ENCODE measurements at regions not wholly inside any gene's neighbourhood (a gene's known extent, or its start where the extent isn't known, plus 50 kb on each side); places are given as distances from the start of the nearest gene placed in this dataset.
"Not testable (repeated sequence)": the region's sequence is repeated elsewhere in the genome, so short reads cannot be mapped to it uniquely, and the experiment has no call there.

DNA sequence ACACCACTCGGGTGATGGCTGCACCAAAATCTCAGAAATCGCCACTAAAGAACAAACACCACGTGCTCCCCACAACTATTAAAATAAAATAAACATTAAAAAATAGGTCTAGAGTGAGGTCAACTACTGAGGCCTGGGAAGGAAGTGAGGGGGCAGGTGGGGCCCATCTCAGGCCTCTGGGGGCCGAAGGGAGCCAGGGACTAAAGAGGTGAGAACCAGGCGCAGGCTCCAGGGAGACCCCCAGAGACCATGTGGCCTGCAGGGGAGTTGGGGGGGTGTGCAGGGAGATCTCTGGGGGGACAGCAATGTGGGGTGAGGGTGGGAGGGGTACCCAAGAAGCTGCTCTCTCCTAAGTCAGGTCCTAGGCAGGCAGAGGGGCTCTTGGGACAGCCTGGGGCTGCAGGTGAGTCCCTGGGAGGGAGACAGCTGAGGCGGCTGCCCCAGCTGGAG is 111.3 kb upstream of the SMURF2 start:
- no peak for DNase-seq (ENCODE audit: low read depth in 1 of 2, low spot score in 1 of 2)

DNA sequence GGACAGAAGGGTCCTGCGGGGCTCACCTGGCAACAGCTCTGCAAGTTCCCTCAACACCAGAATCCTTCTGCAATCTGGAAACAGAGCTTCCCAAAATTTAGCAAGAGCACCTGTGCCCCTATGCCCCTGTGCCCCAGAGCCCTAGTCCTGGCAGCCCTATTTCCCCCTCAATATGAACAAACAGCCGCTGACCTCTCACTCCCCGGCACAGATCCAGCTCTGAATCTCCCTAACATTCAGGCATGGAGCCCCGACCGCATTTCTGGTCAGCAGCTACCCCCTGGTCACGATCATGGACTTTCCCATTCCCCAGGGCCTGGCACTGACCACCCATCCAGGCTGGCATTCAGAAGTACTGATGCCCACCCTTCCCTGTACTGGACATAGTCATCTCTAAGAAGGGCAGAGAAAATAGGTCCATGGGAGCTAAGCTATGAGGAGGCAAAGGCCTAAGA is 110.8 kb upstream of the SMURF2 start:
- DNase-seq (ENCODE audit: low read depth in 1 of 2, low spot score in 1 of 2) = no peak

DNA sequence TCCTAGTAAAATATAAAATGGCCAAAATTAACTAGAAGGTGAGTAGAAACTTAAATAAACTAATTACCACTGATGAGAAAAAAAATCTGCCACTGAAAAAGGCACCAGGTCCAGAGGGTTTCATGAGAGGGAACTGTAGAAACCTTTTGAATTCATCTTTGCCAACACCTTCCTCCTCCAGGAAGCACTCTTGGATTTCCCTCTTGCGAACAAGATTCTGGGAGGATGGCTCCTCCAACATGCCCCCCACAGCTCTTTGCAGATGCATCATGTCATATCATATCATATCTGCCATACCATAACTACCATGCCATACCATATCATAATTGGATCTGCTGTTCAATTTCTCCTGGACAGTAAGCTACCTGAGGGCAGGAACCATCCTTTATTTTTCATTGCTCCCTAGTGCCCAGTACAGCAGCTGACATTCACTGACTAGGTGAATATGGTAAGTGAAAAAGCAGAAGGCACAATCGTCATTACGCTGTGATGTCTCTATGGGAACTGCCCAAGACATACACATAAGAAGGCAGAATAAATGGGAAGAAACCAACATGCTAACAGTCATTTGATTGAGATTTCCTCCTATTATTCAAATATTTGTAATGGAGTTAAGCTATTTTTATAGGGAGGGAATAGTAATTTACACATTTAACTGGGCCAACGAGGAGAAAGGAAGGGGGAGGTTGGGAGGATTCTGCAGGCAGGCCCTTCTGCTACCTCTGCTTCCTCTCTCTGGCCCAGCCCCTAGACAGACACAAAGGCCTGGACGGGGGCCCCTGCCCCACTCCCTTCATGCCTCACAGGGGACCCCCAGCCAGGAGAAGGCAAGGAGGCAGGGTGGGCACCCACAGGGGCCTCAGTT is 110.1 kb upstream of the SMURF2 start:
- DNase-seq (ENCODE audit: low read depth in 1 of 2, low spot score in 1 of 2) = no peak

DNA sequence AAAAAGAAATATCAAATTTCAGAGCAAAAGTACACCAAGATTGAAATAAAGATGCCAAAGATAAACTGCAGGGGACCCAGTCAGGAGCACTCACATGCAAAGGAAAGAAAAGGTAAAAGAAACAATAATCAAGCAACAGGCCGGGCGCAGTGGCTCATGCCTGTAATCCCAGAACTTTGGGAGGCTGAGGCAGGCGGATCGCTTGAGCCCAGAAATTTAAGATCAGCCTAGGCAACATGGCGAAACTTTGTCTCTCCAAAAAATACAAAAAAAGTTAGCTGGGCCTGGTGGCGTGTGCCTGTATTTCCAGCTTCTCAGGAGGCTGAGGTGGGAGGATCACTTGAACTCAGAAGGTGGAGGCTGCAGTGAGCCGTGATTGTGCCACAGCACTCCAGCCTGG is 107.6 kb upstream of the SMURF2 start:
- no peak for DNase-seq (ENCODE audit: low read depth in 1 of 2, low spot score in 1 of 2)

DNA sequence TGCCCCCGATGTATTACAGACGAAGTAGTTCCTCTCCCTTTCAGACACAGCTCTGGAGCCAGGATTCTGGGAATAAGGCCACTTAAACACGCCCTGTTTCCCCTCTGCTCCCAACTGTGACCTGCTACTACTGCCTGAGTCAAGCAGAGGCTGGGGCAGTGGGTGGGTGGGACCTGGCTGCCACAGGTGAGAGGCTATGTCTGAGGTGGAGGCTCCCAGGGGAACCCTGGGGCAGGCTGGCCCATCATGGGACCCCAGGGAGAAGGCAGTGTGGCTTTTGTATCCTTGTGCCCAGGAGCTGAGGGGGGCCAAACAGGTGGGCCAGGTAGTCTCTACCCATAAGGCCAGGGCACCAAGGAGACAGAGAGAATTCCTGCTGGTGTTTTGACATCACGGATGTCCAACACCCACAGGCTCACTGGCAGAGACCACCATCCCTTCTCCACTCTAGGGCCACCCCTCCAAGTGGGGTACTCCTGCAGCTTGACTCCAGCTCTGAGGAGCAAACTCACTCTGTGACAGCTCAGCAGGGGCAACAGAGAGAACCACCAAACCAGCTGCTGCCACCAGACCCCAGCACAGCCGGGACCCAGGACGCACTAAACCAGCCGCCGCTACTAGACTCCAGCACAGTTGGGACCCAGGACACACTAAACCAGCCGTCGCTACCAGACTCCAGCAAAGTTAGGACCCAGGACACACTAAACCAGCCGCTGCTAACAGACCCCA is 105.3 kb upstream of the SMURF2 start:
- no peak for DNase-seq (ENCODE audit: low read depth in 1 of 2, low spot score in 1 of 2)

DNA sequence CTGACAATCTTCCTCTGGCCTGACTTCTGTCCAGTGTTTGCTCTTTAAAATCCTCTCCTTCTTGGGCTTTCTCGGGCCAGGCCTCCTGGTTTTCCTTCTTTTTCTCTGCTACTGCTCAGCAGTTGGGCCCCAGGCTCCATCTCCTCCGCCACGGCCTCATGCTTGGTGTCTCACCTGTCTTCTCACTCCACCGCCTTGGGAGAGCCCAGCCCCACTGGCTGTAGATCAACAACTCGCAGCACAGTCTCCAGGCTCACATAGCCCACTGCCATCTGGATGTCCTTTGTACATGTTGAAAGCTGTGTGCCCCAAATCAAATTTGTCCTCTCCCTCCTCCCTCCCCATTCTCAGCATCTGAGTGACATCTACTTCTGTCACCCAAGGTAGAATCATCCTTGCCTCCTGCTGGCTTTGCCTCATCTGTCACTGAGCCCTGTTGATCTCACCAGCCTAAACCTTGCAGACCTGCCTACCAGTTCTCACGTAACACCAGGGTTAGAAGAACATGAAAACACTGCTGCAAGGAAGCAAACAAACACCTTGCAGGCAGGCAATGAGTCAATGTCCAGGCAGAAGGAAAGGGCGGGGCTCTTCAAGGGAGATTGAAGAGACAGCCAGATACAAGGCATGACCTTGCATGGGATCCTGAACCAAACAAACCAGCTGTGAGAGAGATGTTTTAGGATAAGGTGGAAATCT is 103.2 kb upstream of the SMURF2 start:
- DNase-seq (ENCODE audit: low read depth in 1 of 2, low spot score in 1 of 2) = no peak

DNA sequence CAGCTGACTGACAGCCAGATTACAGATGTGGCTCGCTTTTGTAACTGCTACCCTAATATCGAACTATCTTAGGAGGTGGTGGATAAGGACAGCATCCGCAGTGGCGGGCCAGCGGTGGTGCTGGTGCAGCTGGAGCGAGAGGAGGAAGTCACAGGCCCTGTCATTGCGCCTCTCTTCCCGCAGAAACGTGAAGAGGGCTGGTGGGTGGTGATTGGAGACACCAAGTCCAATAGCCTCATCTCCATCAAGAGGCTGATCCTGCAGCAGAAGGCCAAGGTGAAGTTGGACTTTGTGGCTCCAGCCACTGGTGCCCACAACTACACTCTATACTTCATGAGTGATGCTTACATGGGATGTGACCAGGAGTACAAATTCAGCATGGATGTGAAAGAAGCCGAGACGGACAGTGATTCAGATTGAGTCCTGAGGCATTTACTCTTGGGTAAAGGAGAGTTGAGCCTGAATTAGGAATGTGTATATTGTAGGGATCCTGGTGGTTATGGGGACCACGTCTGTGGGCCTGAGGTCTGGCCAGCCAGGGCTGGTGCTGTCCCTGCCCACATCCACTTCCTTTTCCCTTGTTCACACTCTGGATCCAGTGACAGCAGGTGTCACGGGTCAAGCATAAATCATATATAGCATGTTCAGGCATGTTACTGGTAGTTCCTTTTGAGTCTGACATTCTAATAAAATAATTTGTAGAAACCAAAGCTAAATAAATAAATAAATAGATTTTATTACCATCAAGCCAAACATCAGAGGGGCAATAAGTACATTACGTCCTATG is 89.0 kb upstream of the SMURF2 start:
- no peak for DNase-seq (ENCODE audit: low read depth in 1 of 2, low spot score in 1 of 2)

DNA sequence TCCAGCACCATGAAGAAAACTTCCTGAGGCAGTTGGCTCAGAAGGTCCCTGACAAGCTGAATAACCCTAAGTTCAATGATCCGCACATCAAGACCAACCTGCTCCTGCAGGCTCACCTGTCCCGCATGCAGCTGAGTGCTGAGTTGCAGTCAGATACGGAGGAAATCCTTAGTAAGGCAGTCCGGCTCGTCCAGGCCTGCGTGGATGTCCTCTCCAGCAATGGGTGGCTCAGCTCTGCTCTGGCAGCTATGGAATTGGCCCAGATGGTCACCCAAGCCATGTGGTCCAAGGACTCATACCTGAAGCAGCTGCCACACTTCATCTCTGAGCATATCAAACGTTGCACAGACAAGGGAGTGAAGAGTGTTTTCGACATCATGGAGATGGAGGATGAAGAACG is 88.4 kb upstream of the SMURF2 start:
- no peak for DNase-seq (ENCODE audit: low read depth in 1 of 2, low spot score in 1 of 2)

DNA sequence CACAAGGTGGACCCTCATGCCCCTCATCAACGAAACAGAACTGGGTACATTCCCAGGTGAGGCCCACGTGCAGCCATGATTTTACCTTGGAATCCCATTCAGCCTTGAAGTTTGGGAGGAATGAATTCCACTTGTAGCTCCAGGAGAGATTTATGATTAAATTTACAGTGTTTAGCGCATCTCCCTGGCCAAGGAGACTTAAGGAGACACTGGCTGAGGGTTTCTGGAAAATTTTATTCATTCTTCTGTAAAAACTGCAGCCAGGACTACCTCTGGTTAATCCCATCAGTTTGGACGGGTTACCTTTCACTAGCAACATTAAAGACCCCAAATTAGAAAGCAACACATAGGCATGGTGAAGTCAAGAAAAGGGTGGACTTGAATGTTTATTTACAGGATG is 87.2 kb upstream of the SMURF2 start:
- DNase-seq (ENCODE audit: low read depth in 1 of 2, low spot score in 1 of 2) = no peak

DNA sequence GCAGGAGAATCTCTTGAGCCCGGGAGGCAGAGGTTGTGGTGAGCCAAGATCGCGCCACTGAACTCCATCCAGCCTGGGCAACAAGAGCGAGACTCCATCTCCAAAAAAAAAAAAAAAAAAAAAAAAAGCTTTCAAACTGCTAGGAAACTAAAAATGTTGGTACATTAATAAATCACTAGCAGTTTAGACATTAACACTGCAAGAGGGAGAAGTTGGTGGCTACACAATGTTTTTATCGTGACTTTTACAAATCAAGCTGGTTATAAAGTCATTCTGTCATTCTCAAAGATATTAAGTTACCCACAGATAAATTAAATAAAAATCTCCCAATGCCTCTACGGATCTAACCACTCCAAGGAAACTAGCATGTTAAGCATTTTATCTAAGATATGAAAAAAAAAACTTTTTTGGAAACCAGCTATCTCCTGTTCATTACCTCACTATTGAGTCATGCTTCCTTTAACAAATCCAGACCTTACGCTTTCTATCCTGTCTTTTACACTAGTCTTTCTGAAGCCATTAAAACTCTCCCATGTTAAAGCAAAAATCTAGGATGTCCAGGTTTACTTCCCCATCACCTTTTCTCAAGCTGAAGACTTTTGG is 85.9 kb upstream of the SMURF2 start:
- DNase-seq (ENCODE audit: low read depth in 1 of 2, low spot score in 1 of 2) = no peak

DNA sequence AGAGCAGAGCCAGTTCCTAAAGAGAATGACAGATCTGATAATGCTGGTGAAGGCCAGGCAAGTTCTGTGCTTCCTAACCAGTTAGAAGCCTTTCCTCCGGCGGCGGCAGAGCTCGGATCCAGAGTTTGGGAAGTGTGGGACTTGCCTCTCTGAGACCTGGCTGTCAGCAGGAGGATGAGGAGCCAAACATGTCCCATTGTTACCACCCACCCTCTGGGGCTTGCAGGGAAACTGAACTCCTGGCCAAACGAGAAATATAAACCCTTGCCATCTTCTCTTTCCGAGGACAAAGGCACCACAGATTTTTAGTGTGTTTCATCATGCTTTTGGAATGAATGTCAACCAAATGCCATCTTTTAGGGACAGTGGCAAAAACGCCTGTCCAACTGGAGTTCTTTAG is 80.2 kb upstream of the SMURF2 start:
- DNase-seq (ENCODE audit: low read depth in 1 of 2, low spot score in 1 of 2) = no peak

DNA sequence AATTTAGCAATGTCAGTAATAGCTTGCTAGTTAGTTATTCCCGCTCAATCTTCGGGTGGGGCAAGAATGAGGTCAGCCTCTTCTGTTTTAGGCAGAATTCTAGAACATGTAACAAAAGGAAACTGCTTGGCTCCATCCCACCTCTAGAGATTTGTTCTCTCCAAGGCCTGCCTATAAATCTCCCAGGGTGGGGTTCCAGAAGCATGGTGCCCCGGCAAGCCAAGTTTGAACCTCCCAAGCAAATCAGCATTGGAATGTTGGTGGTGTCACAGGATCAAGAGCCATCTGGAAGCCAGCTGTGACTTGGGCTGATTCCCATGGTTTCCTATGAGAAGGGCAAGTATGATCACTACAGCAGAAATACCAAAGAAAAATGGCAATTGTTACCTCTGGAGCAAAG is 79.8 kb upstream of the SMURF2 start:
- DNase-seq (ENCODE audit: low read depth in 1 of 2, low spot score in 1 of 2) = not testable (repeated sequence)

DNA sequence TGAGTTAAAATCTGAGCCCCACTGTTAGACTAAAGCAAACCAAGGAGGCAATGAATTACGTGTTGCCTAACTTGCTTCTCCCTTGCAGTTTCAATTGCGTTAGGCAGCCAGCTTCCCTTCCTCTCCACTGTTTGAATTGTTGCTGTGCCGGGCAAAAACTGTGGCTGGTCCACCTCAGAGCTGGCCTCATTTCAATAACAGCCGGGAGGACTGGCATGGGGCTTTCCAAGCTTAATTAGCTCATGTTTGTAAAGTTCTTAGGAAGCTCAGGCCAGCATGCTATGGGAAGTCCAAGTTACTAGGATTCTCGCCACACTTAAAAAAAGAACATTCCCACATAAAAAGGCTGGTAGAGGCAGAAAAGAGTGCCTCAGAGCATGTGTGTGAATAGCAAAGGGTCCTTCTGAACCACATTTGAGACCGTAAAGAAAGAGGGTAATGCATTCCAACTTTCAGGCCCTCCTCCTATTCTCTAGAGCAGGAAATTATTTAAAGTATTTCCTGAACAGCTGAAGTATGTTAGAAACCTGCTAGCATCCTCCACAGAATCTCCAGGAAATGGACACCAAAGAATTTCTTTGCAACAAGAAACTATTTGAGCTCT is 79.0 kb upstream of the SMURF2 start:
- DNase-seq (ENCODE audit: low read depth in 1 of 2, low spot score in 1 of 2) = no peak

DNA sequence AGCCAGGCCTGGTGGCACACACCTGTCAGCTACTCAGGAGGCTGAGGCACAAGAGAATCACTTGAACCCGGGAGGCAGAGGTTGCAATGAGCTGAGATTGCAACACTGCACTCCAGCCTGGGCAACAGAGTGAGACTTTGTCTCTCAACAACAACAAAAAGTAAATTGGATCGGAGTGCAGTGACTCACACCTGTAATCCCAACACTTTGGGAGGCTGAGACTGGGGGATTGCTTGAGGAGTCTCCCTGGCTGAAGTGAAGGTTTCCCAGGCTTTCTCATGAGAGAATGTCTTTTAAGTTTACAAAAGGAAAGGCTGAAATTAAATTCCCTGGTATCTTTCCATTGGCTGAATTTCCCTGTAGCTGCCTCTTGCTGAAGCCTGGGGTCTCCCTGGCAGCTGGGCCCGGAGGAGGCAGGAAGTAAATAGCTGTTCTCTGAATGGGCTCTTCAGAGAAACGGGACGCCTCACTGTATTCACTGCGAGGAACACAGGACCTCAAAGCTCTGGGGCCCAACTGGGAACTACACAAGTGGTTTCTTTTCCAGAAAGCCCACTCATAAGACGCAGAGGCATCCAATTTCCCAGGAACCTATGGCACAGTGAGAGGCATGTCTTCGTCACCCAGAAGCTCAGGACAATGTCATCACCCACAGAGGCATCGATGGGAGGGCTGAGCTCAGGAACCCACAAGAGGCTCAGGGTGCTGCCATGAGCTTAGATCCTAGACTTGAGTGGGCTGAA is 77.4 kb upstream of the SMURF2 start:
- no peak for DNase-seq (ENCODE audit: low read depth in 1 of 2, low spot score in 1 of 2)

DNA sequence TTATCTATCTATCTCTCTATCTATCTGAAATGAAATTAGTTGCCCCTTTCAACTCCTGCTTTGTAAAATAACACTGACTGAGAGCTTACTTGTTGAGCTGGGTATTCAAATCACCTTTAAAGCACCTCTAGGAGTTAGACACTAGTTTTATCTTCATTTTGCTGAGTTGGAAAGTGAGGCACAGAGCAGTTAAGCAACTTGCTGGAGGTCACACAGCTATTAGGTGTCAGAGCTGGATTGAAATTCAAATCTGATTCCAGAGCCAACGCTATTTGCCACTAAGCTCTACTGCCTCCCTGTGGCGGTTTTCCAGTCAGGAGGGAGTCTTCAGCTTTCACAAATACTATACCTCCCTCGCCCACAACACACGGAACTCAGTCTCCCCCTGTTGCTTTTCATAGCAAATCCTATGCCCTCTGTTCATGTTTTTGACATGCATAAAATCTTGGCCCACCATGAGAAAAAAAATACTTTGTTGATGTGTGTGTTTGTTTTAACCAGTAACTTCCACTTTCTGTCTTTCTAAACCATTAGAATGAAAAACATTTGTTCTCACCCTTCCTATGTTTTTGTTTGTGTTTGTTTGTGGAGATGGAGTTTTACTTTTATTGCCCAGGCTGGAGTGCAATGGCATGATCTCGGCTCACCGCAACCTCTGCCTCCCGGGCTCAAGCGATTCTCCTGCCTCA is 74.8 kb upstream of the SMURF2 start:
- no peak for DNase-seq (ENCODE audit: low read depth in 1 of 2, low spot score in 1 of 2)

DNA sequence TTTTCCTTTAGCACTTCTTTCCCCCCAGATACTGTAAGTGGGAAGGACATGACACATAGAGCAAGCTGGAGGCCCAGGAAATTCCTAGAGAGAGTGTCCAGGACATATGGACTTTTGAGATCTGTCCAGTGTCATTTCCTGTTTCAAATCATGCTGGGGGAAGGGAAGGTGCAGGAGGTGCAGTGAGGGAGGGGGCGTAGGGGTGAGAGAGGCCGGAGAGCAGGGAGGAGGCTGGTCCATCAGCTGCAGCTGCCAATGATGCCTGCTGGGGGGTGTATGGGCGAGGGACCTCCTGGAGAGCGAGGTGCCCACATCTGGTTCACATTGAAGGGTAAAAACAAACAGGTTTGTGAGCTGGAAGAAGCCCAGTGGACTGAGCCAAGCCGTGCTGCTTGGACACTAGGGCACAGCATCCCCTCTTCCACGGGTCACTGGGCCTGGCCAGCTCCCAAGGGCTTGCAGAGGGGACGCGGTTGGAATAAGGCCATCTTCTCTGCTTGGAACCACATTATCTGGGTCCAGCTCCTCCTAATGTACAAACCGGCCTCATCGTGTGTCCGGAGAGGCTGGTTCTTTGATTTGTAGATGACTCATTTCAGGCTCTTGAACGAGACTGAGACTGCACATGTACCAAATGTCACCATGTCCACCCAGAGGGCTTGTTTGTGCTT is 70.4 kb upstream of the SMURF2 start:
- DNase-seq (ENCODE audit: low read depth in 1 of 2, low spot score in 1 of 2) = no peak

DNA sequence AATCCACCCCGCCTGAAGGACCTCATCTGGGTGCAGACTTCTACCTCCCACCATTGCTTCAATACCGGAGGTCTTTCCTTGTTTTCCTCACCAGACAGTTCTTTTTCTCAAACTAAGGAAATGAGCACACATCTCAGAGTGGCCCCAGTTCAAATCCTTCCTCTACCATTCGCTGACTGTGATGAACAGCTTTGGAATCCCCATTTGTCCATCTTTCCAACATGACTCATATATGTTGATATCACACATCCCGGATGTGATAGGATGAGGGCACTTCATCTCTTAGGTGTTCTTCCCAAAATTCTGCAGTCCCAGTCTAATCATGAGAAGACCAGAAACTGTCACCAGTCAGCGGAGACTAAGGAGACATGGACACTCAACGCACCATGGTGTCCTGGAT is 67.9 kb upstream of the SMURF2 start:
- DNase-seq (ENCODE audit: low read depth in 1 of 2, low spot score in 1 of 2) = not testable (repeated sequence)

DNA sequence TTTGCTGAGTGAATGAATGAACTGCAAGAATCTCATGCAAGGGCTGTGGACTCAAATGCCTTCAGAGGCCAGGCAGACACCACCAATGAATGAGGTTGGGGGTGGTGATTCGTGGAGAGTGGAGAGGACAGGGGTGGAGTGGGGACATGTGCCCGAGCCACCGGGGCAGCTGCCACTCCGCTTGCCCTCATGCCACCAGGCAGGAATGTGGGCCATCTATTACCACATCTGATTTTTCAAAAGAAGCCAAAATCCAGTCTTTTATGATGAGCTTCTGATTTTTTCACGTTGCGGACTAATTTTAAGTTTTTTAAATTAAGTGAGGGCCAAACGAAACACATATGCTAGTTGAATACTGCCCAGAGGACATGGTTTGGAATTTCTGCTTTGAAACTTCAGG is 67.1 kb upstream of the SMURF2 start:
- DNase-seq (ENCODE audit: low read depth in 1 of 2, low spot score in 1 of 2) = no peak
